GM19043 (cell line): ENCODE measurements at regions not wholly inside any gene's neighbourhood (a gene's known extent, or its start where the extent isn't known, plus 50 kb on each side); places are given as distances from the start of the nearest gene placed in this dataset.
"Not testable (repeated sequence)": the region's sequence is repeated elsewhere in the genome, so short reads cannot be mapped to it uniquely, and the experiment has no call there.

Source experiments
- ATAC-seq: cut with Tn5 transposase; IDR thresholded peaks from one replicate; pipeline ENCODE4 v1.9.1; 2021; ENCODE audit warnings: low read depth; ENCODE audit not compliant: unreplicated experiment

DNA sequence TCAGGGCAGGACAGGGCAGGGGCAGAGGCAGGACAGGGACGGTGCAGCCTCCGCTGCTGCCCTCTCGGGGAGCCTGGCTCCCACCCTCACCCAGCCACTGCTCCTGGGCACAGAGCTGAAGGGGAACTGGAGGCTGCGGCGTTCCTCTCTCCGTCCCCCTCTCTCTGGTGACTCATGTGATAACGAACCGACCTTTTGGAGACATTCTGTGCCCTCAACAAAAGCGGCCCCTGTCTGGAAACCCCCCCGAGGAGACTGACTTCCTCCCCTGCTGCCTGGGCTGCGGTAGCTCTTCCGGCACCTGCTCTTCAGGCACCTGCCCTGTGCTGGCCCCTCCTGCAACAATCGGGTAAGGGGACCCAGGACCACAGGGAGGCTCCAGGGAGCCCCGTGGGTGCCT is 5419.6 kb upstream of the TPTE start:
- ATAC-seq: not testable (repeated sequence)

DNA sequence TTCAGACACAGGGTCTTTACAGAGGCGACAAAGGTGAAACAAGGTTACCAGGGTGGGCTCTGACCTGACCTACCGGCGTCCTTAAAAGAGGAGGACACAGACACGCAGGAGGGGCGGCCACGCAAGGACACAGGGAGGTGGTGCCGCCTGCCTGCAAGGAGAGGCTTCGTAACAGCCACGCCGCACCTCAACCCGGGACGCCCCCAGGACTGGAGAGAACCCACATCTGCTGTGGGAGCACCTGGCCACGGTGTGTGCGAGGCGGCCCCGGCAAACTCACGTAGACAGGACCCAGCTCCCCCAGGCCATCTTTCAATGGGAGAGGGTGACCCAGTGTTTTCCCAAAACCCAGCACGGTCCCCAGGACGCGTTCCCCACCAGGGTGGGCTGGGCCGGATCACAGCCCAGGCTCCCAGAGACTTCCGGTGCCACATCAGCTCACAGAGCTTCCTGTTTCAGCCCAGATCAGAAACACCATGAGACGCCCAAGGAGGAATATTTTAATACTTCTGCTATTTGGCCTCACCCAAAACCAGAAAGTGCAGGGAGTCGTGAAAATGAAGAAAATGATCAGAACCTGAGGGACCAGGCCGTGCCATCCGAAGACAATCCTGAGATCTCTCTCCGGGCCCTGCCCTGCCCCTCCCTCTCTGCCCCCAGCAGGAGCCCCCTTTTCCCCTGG is 5417.4 kb upstream of the TPTE start:
- ATAC-seq: not testable (repeated sequence)

DNA sequence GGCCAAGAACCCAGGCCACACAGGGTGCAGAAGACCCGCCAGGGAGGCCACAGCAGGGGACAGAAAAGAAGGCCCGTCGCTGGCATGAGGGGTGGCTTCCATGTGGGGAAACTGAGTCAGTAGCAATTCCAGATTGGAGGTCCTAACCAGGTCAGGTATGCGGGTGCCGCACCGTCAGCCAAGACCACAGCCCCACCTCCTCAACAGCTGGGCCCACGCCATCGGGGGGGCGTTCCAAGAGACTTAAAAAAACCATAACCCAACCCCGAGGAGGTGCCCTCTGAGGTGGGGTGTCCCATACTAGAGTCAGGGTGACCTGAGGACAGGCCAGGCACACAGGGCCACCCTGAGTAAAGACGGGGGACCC is 5416.8 kb upstream of the TPTE start:
- ATAC-seq: not testable (repeated sequence)

- not testable (repeated sequence) for ATAC-seq
Observed at GRCh38 chr21:5105939-5106708, 5415.3 kb upstream of the TPTE start.

- ATAC-seq: not testable (repeated sequence)
Observed at GRCh38 chr21:5106767-5107464, 5414.5 kb upstream of the TPTE start.

GRCh38 chr21:5107637-5108036 is 5413.7 kb upstream of the TPTE start:
- not testable (repeated sequence) for ATAC-seq

- ATAC-seq: not testable (repeated sequence)
Observed at GRCh38 chr21:5108048-5108775, 5413.2 kb upstream of the TPTE start.

- not testable (repeated sequence) for ATAC-seq
Observed at GRCh38 chr21:5111197-5111596, 5410.2 kb upstream of the TPTE start.

GRCh38 chr21:5113092-5113491 is 5408.3 kb upstream of the TPTE start:
- not testable (repeated sequence) for ATAC-seq

GRCh38 chr21:5114468-5114867 is 5406.9 kb upstream of the TPTE start:
- not testable (repeated sequence) for ATAC-seq

- ATAC-seq: not testable (repeated sequence)
Observed at GRCh38 chr21:5114893-5115645, 5406.3 kb upstream of the TPTE start.

DNA sequence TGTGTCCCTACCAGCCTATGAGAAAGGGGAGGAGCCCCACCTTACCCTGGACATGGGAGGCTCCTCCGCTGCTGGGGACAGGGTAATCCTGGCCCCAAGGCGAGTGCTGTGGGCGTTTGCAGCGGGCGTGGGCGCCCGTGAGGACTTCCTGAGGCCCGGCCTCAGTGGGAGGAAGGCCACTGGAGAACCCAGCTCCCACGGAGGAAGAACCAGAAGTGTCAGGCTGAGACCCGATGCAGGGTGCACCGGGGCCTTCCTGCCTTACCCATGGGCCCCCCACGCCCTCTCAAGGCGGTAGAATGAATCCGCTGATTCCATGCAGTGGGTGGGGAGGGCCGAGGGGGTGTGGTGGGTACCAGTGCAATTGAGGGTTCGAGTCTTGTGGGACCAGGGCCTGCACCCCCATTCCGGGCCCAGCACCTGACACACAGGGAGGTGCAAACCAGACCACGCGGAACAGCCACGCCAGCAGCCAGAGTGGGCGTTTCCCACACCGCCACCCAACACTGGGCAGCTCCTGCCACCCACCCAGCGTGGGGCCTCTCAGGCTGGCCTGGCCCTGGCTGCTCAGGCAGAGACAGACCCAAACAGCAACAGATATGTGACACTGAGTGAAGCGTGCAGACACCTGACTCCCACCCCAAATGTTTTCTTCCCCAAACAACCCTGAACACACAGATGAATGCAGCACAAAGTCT is 5405.6 kb upstream of the TPTE start:
- not testable (repeated sequence) for ATAC-seq

DNA sequence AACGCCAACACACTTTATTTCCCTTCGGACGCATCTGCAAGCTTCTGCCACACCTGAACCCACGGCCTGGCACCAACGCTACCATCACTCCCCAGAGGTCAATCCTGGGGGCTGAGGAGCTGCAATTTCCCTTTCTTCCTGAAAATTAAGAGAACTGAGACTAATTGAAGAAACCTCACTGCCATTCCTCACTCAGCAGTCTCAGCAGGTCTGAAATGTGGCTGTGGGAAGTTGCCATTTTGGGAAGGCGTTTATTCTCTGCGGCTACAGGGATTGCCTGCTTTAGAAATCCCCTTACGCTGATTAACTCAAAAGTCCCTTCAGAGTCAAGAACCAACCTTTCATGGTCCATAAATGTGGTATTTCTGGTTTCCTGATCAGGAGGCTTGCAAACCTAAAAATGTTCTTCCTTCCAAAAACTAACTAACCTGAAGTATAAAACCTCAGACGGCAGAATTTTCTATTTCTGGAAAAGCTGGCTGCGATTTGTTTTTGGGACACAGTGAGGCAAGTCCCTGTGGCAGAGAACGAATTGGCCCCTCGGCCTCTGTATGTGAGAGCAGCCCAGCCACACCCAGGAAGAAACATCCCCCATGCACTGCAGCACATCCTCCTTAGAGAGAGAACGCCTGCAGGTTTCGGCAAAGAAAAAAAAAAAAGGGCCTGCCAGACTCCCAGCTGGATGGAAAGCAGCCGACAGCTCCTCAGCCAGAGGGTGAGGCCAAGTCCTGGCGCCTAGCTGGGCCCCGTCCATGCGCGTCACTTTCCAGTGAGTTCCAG is 5404.8 kb upstream of the TPTE start:
- ATAC-seq: not testable (repeated sequence)

DNA sequence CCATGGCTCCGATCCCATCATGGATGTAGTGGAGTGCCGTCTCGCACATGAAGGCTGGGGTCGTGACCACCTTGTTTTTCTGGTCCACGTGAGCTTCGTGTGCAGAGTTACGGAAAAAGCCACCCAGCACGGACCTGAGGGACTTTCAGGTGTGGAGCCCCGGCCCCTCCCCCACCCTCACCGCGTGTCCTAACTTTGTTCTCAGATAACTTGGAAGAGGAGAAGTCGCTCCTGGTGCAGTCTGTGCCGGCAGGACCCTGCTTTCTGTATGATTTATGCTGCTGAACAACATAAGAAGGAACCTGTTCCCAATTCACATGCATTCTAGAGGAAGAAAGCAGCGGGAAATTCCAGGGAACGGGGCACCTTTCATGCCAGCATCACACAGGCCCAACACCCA is 5404.2 kb upstream of the TPTE start:
- ATAC-seq: not testable (repeated sequence)

GRCh38 chr21:5117666-5118295 is 5403.6 kb upstream of the TPTE start:
- ATAC-seq: not testable (repeated sequence)

GRCh38 chr21:5118296-5118679 is 5403.1 kb upstream of the TPTE start:
- ATAC-seq: not testable (repeated sequence)

GRCh38 chr21:5119179-5119578 is 5402.2 kb upstream of the TPTE start:
- ATAC-seq: not testable (repeated sequence)

- not testable (repeated sequence) for ATAC-seq
Observed at GRCh38 chr21:5121399-5121798, 5400.0 kb upstream of the TPTE start.
